AG20443 (cell line): ENCODE measurements at regions not wholly inside any gene's neighbourhood (a gene's known extent, or its start where the extent isn't known, plus 50 kb on each side); places are given as distances from the start of the nearest gene placed in this dataset.

Experiments used
- DNase-seq: peaks from one replicate; pipeline ENCODE4 v3.0.0; 2012; ENCODE audit warnings: low spot score, mixed read lengths

GRCh38 chr20:62581308-62581707 lies 61.0 kb upstream of the SLCO4A1 start:
- DNase-seq: no peak

GRCh38 chr20:62581806-62582205 lies 60.5 kb upstream of the SLCO4A1 start:
- no peak for DNase-seq

- DNase-seq: peak; percentile 39
Measured at GRCh38 chr20:62583424-62583920, 58.8 kb upstream of the SLCO4A1 start.

GRCh38 chr20:62584671-62585460 lies 57.4 kb upstream of the SLCO4A1 start:
- no peak for DNase-seq

- no peak for DNase-seq
Measured at GRCh38 chr20:62585461-62585970, 56.8 kb upstream of the SLCO4A1 start.

- no peak for DNase-seq
Measured at GRCh38 chr20:62586799-62587198, 55.5 kb upstream of the SLCO4A1 start.

- peak; percentile 61 for DNase-seq
Measured at GRCh38 chr20:62587757-62588402, 54.4 kb upstream of the SLCO4A1 start.

- peak; percentile 34 for DNase-seq
Measured at GRCh38 chr20:62588458-62589149, 53.7 kb upstream of the SLCO4A1 start.

GRCh38 chr20:62589150-62589498 lies 53.2 kb upstream of the SLCO4A1 start:
- DNase-seq: no peak

- no peak for DNase-seq
Measured at GRCh38 chr20:62589720-62590119, 52.6 kb upstream of the SLCO4A1 start.

- DNase-seq: peak; percentile 95
Measured at GRCh38 chr20:62590309-62591121, 51.8 kb upstream of the SLCO4A1 start.

GRCh38 chr20:62591122-62591468 lies 51.2 kb upstream of the SLCO4A1 start:
- DNase-seq: no peak

- no peak for DNase-seq
Measured at GRCh38 chr20:62591591-62591990, 50.7 kb upstream of the SLCO4A1 start.
